OCI-LY7 (cell line): ENCODE measurements at regions not wholly inside any gene's neighbourhood (a gene's known extent, or its start where the extent isn't known, plus 50 kb on each side); places are given as distances from the start of the nearest gene placed in this dataset.
A peak's percentile ranks its signal among the peaks of the same experiment; 100 is the strongest.

Experiments used
- BruUV-seq: library from RNA; stranded (reverse); fragments of 400-500 nt; replicated peaks from 2 replicates; lab custom pipeline; 2021; lab: Mats Ljungman, UMichigan
- CTCF ChIA-PET: fragments of 300-600 bp; sonication (Branson Sonifier 250); formaldehyde crosslinking; loops from one replicate; lab custom pipeline; 2022; ENCODE audit warnings: antibody characterized with exemption; ENCODE audit not compliant: unreplicated experiment; lab: Charles Lee
- POLR2A ChIA-PET: fragments of 300-600 bp; sonication (Branson Sonifier 250); formaldehyde crosslinking; loops from one replicate; lab custom pipeline; 2022; ENCODE audit warnings: antibody characterized with exemption; lab: Charles Lee
- DNase-seq: peaks from one replicate; pipeline ENCODE4 v3.0.0-alpha.2; 2015; ENCODE audit warnings: low spot score
- H2AFZ ChIP-seq: fragments of 200-600 bp; sonication (generic), shearing (Covaris generic); 2 replicates; pipeline ENCODE4 v1.6.1; 2014; ENCODE audit warnings: mild to moderate bottlenecking, antibody characterized with exemption, low read length, moderate library complexity
- H3K27ac ChIP-seq: fragments of 200-600 bp; sonication (generic); 2 replicates; pipeline ENCODE4 v1.5.1; 2014; ENCODE audit warnings: mixed run types, low read depth, mild to moderate bottlenecking, moderate library complexity, low read length, inconsistent platforms; ENCODE audit not compliant: poor library complexity, severe bottlenecking
- H3K36me3 ChIP-seq: fragments of 200-600 bp; sonication (generic); 2 replicates; pipeline ENCODE4 v1.6.1; 2014; ENCODE audit warnings: mild to moderate bottlenecking, antibody characterized with exemption, low read length, moderate library complexity, mixed read lengths; ENCODE audit not compliant: insufficient read depth
- H3K4me1 ChIP-seq: fragments of 200-600 bp; sonication (generic); 2 replicates; pipeline ENCODE4 v1.5.1; 2014; ENCODE audit warnings: mild to moderate bottlenecking, low read length; ENCODE audit not compliant: insufficient read depth, poor library complexity, severe bottlenecking
- H3K4me2 ChIP-seq: fragments of 200-600 bp; sonication (generic); 2 replicates; pipeline ENCODE4 v1.6.1; 2014; ENCODE audit warnings: mild to moderate bottlenecking, low read length
- H3K4me3 ChIP-seq: fragments of 200-600 bp; sonication (generic); 2 replicates; pipeline ENCODE4 v1.5.1; 2014; ENCODE audit warnings: mild to moderate bottlenecking, low read depth, low read length; ENCODE audit not compliant: poor library complexity, severe bottlenecking
- H3K79me2 ChIP-seq: fragments of 200-600 bp; sonication (generic); 2 replicates; pipeline ENCODE4 v1.6.1; 2016; ENCODE audit warnings: low read depth, mild to moderate bottlenecking, low read length, moderate library complexity, mixed read lengths; ENCODE audit not compliant: insufficient read depth
- H3K9me2 ChIP-seq: fragments of 200-600 bp; sonication (generic); 2 replicates; pipeline ENCODE4 v1.6.1; 2016; ENCODE audit warnings: mild to moderate bottlenecking, low read length, mixed read lengths; ENCODE audit not compliant: insufficient read depth
- H3K9me3 ChIP-seq: fragments of 200-600 bp; sonication (generic); 2 replicates; pipeline ENCODE4 v1.6.1; 2014; ENCODE audit warnings: mild to moderate bottlenecking, mixed run types, low read length, mixed read lengths
- H4K20me1 ChIP-seq: fragments of 200-600 bp; sonication (generic); 2 replicates; pipeline ENCODE4 v1.6.1; 2014; ENCODE audit warnings: mild to moderate bottlenecking, antibody characterized with exemption, low read length, moderate library complexity, mixed read lengths; ENCODE audit not compliant: insufficient read depth
- EZH2phosphoT487 ChIP-seq: fragments of 200-600 bp; sonication (generic); IDR thresholded peaks from 2 replicates; pipeline ENCODE4 v1.6.1; 2018; ENCODE audit warnings: low read depth, borderline replicate concordance, mild to moderate bottlenecking, mixed run types, antibody characterized with exemption, low read length, moderate library complexity, mixed read lengths
- intact Hi-C: fragments of 100-400 bp; cut with micrococcal nuclease; formaldehyde crosslinking; loops from one replicate; pipeline ENCODE4 v1.10.0; 2022; ENCODE audit not compliant: unreplicated experiment
- TF ChIP-seq, protein P1 (sequence below): fragments of 200-600 bp; sonication (generic); conservative IDR thresholded peaks from 2 replicates; pipeline ENCODE4 v1.5.1; 2014; ENCODE audit warnings: mild to moderate bottlenecking, antibody characterized with exemption, low read length, moderate library complexity, mixed read lengths

DNA sequence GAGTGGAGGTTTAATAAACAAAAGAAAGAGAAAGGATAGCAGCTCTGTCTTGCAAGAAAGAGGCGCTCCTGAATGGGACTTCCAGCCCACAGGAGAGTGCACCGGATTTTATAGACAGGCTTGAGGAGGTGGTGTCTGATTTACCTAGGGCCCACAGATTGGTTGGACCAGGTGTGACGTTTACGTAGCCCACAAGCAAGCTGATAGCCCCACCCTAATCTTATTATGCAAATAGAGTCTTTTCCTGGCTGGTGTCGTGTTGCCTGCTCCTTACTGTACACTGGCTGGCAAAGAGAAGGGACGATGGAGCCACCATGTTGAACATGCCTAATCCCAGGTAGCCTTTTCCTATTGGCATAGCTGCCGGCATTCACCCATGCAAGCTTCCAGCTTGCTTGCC, 319.7 kb upstream of the POM121L12 start:
- Histone ChIP-seq H3K36me3 (no peaks in the 10 kb centered on the region), H3K4me2 (no peak overlapping the region), H2AFZ (no peak overlapping the region), H3K9me3 (no peaks in the 10 kb centered on the region), H3K4me3 (no peak overlapping the region), H3K9me2 (no peaks in the 10 kb centered on the region), H3K79me2 (no peaks in the 10 kb centered on the region), H4K20me1 (no peaks in the 10 kb centered on the region), H3K27ac (no peak overlapping the region), H3K4me1 (peaks cover 15% of the 10 kb centered on the region)
- no TSS peak for BruUV-seq
- TF ChIP-seq, protein P1, sequence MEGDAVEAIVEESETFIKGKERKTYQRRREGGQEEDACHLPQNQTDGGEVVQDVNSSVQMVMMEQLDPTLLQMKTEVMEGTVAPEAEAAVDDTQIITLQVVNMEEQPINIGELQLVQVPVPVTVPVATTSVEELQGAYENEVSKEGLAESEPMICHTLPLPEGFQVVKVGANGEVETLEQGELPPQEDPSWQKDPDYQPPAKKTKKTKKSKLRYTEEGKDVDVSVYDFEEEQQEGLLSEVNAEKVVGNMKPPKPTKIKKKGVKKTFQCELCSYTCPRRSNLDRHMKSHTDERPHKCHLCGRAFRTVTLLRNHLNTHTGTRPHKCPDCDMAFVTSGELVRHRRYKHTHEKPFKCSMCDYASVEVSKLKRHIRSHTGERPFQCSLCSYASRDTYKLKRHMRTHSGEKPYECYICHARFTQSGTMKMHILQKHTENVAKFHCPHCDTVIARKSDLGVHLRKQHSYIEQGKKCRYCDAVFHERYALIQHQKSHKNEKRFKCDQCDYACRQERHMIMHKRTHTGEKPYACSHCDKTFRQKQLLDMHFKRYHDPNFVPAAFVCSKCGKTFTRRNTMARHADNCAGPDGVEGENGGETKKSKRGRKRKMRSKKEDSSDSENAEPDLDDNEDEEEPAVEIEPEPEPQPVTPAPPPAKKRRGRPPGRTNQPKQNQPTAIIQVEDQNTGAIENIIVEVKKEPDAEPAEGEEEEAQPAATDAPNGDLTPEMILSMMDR: no peak
- no peak for TF ChIP-seq EZH2phosphoT487
- intact Hi-C loops: no loop called here
- DNase-seq: no peak
- ChIA-PET CTCF (no interaction called here), POLR2A (no interaction called here)

DNA sequence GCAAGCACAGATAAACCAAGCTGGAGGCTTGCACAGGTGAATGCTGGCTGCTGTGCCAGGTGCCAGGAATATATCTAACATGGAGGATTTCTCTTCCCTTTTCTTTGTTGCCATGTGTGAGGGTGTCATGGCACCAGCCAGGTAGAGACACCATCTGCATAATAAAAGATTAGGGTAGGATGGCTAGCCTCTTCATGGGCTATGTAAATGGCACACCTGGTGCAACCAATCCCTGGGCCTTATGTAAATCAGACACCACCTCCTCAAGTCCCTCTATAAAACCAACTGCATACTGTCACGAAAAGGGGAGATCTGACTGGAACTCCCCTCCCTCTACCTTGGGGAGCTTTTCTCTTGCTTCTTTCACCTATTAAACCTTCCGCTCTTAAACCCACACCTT, 322.5 kb upstream of the POM121L12 start:
- intact Hi-C loops: no loop called here
- H3K4me1 ChIP-seq: peaks cover 33% of the 10 kb centered on the region
- H3K36me3 ChIP-seq: no peaks in the 10 kb centered on the region
- POLR2A ChIA-PET: interaction anchor here (0.7 to 1.7 kb wide), 2 partner anchors 11 to 19 kb away, joined by 3 read pairs; no protein-coding TSS in a partner anchor
- TF ChIP-seq, protein P1: no peak
- no peak overlapping the region for H3K4me2 ChIP-seq
- no peaks in the 10 kb centered on the region for H3K9me3 ChIP-seq
- H4K20me1 ChIP-seq: no peaks in the 10 kb centered on the region
- H3K4me3 ChIP-seq: no peak overlapping the region
- CTCF ChIA-PET: no interaction called here
- no peaks in the 10 kb centered on the region for H3K79me2 ChIP-seq
- no peak overlapping the region for H2AFZ ChIP-seq
- DNase-seq: no peak
- no peak overlapping the region for H3K27ac ChIP-seq
- H3K9me2 ChIP-seq: no peaks in the 10 kb centered on the region
- BruUV-seq: no TSS peak

DNA sequence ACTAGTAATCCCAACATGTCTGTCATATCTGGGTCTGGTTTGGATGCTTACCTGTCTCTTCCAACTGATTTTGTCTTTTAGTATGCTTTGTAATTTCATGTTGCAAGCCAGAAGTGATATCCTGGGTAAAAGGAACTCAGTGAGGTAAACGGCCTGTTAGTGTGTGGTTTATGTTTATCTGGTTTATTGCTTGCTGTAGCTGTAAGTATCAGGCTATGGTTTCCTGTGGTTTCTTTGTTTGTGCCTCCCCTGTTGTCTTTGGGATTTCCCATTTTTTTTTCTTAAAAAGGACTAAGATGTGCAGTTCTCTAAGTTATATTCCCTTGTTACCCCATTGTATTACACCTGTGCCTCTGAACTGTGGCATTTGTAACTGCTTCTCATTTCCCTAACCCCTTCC, 323.5 kb upstream of the POM121L12 start:
- H3K36me3 ChIP-seq: no peaks in the 10 kb centered on the region
- ChIA-PET POLR2A (interaction anchor here (1.7 kb wide), 1 partner anchor 18 kb away, joined by 3 read pairs; no protein-coding TSS in a partner anchor), CTCF (no interaction called here)
- BruUV-seq: no TSS peak
- no peaks in the 10 kb centered on the region for H3K9me2 ChIP-seq
- peaks cover 36% of the 10 kb centered on the region for H3K4me1 ChIP-seq
- H2AFZ ChIP-seq: no peak overlapping the region
- no peaks in the 10 kb centered on the region for H3K9me3 ChIP-seq
- no peak for TF ChIP-seq EZH2phosphoT487
- TF ChIP-seq, protein P1: no peak
- no peaks in the 10 kb centered on the region for H3K79me2 ChIP-seq
- H4K20me1 ChIP-seq: no peaks in the 10 kb centered on the region
- no peak overlapping the region for H3K4me3 ChIP-seq
- intact Hi-C loops: no loop called here
- DNase-seq: peak; percentile 32
- peak overlapping the region; percentile 25 for H3K27ac ChIP-seq
- H3K4me2 ChIP-seq: no peak overlapping the region
